Neural progenitor cell (in vitro differentiated cells): ENCODE measurements at regions not wholly inside any gene's neighbourhood (a gene's known extent, or its start where the extent isn't known, plus 50 kb on each side); places are given as distances from the start of the nearest gene placed in this dataset.

Source experiments
- CTCF ChIP-seq: fragments of 200-600 bp; sonication (generic); IDR thresholded peaks from 2 replicates; pipeline ENCODE4 v1.5.1; 2017; ENCODE audit warnings: antibody characterized with exemption, mild to moderate bottlenecking
- EZH2 ChIP-seq: fragments of 200-600 bp; sonication (generic); IDR thresholded peaks from 2 replicates; pipeline ENCODE4 v1.6.1; 2017; ENCODE audit warnings: antibody characterized with exemption, mild to moderate bottlenecking, moderate library complexity
- EZH2phosphoT487 ChIP-seq: fragments of 200-600 bp; sonication (generic); IDR thresholded peaks from 2 replicates; pipeline ENCODE4 v1.6.1; 2017; ENCODE audit warnings: antibody characterized with exemption

- no peak for TF ChIP-seq CTCF
- no peak for TF ChIP-seq EZH2
- TF ChIP-seq EZH2phosphoT487, result no peak
Measured at GRCh38 chr16:87177673-87178072, 139.5 kb downstream of the C16orf95 start.
